ENCODE measurements at regions not wholly inside any gene's neighbourhood (a gene's known extent, or its start where the extent isn't known, plus 50 kb on each side); places are given as distances from the start of the nearest gene placed in this dataset.

- no peak for DNase-seq (ENCODE audit: low read depth in 2 of 2)
Observed at GRCh38 chr18:78724214-78724914, 255.3 kb upstream of the SALL3 start.

- DNase-seq (ENCODE audit: low read depth in 2 of 2) = no peak
Observed at GRCh38 chr18:78725426-78725825, 254.2 kb upstream of the SALL3 start.

- DNase-seq (ENCODE audit: low read depth in 2 of 2) = no peak
Observed at GRCh38 chr18:78726326-78727056, 253.1 kb upstream of the SALL3 start.

GRCh38 chr18:78727057-78727739 is 252.4 kb upstream of the SALL3 start:
- DNase-seq (ENCODE audit: low read depth in 2 of 2) = no peak

GRCh38 chr18:78727877-78728783 is 251.5 kb upstream of the SALL3 start:
- no peak for DNase-seq (ENCODE audit: low read depth in 2 of 2)

GRCh38 chr18:78728784-78729467 is 250.7 kb upstream of the SALL3 start:
- no peak for DNase-seq (ENCODE audit: low read depth in 2 of 2)

- DNase-seq (ENCODE audit: low read depth in 2 of 2) = no peak
Observed at GRCh38 chr18:78730546-78730945, 249.1 kb upstream of the SALL3 start.

- DNase-seq (ENCODE audit: low read depth in 2 of 2) = no peak
Observed at GRCh38 chr18:78731016-78731397, 248.6 kb upstream of the SALL3 start.

GRCh38 chr18:78731398-78732032 is 248.1 kb upstream of the SALL3 start:
- DNase-seq (ENCODE audit: low read depth in 2 of 2) = no peak

GRCh38 chr18:78732273-78733210 is 247.1 kb upstream of the SALL3 start:
- DNase-seq (ENCODE audit: low read depth in 2 of 2) = no peak

- DNase-seq (ENCODE audit: low read depth in 2 of 2) = no peak
Observed at GRCh38 chr18:78733762-78734613, 245.6 kb upstream of the SALL3 start.

- no peak for DNase-seq (ENCODE audit: low read depth in 2 of 2)
Observed at GRCh38 chr18:78734614-78734945, 245.0 kb upstream of the SALL3 start.

GRCh38 chr18:78735131-78736014 is 244.2 kb upstream of the SALL3 start:
- DNase-seq (ENCODE audit: low read depth in 2 of 2) = no peak

GRCh38 chr18:78736015-78736690 is 243.5 kb upstream of the SALL3 start:
- no peak for DNase-seq (ENCODE audit: low read depth in 2 of 2)

- no peak for DNase-seq (ENCODE audit: low read depth in 2 of 2)
Observed at GRCh38 chr18:78737006-78737915, 242.4 kb upstream of the SALL3 start.

- DNase-seq (ENCODE audit: low read depth in 2 of 2) = no peak
Observed at GRCh38 chr18:78738076-78738690, 241.4 kb upstream of the SALL3 start.
